Subcutaneous abdominal adipose tissue (tissue), 5 donors: ENCODE measurements at regions not wholly inside any gene's neighbourhood (a gene's known extent, or its start where the extent isn't known, plus 50 kb on each side); places are given as distances from the start of the nearest gene placed in this dataset.
A peak's percentile ranks its signal among the peaks of the same experiment; 100 is the strongest.

Experiments
- H3K27ac ChIP-seq: one replicate; pipeline ENCODE4 v1.7.0; 2013; ENCODE audit warnings: low read depth, mild to moderate bottlenecking, inconsistent platforms, low read length, moderate library complexity
- H3K27me3 ChIP-seq, 5 donors: one replicate each; pipeline ENCODE4 v1.7.0; 2013; ENCODE audit warnings: low read length in 5 of 5, inconsistent platforms in 1 of 5; ENCODE audit not compliant: control insufficient read depth in 5 of 5, insufficient read depth in 4 of 5
- H3K36me3 ChIP-seq, 5 donors: one replicate each; pipeline ENCODE4 v1.7.0; 2013; ENCODE audit warnings: low read length in 5 of 5; ENCODE audit not compliant: control insufficient read depth in 5 of 5, insufficient read depth in 5 of 5
- H3K4me1 ChIP-seq, 5 donors: one replicate each; pipeline ENCODE4 v1.7.0; 2013; ENCODE audit warnings: low read length in 5 of 5, mild to moderate bottlenecking in 3 of 5, moderate library complexity in 1 of 5; ENCODE audit not compliant: control insufficient read depth in 5 of 5, insufficient read depth in 5 of 5
- H3K4me3 ChIP-seq, 5 donors: one replicate each; pipeline ENCODE4 v1.7.0; 2013; ENCODE audit warnings: low read length in 5 of 5, low read depth in 1 of 5
- H3K9ac ChIP-seq, 5 donors: one replicate each; pipeline ENCODE4 v1.7.0; 2013; ENCODE audit warnings: low read length in 5 of 5, mild to moderate bottlenecking in 4 of 5, moderate library complexity in 3 of 5
- H3K9me3 ChIP-seq, 5 donors: one replicate each; pipeline ENCODE4 v1.7.0; 2013; ENCODE audit warnings: low read length in 5 of 5; ENCODE audit not compliant: control insufficient read depth in 5 of 5
- donor health status: healthy.
- donor health status: healthy.
- donor health status: healthy.
- donor health status: healthy.
- donor health status: healthy.

- Histone ChIP-seq H3K36me3 (no peaks in the 10 kb centered on the region), H3K27me3 (no peaks in the 10 kb centered on the region), H3K4me3 (no peak overlapping the region), H3K27ac (no peak overlapping the region), H3K9ac (no peak overlapping the region), H3K4me1 (no peaks in the 10 kb centered on the region), H3K9me3 (no peaks in the 10 kb centered on the region)
These were observed 977.1 kb downstream of the FAT4 start for GRCh38 chr4:126291886-126292285.

- no peak overlapping the region for H3K4me3 ChIP-seq
- no peak overlapping the region for H3K27ac ChIP-seq
- H3K36me3 ChIP-seq, result no peaks in the 10 kb centered on the region
- peaks cover 0 to 9% (median 5%) of the 10 kb centered on the region in 5 donors for H3K9me3 ChIP-seq
- peaks cover 0 to 6% (median 0%) of the 10 kb centered on the region in 5 donors for H3K4me1 ChIP-seq
- no peaks in the 10 kb centered on the region for H3K27me3 ChIP-seq
- H3K9ac ChIP-seq, result no peak overlapping the region
These were observed 983.5 kb downstream of the FAT4 start for GRCh38 chr4:126298271-126298670.

- Histone ChIP-seq H3K9me3 (peaks cover 0 to 3% (median 0%) of the 10 kb centered on the region in 5 donors), H3K27ac (peak overlapping the region; percentile 39), H3K4me3 (no peak overlapping the region), H3K4me1 (peaks cover 0 to 12% (median 0%) of the 10 kb centered on the region in 5 donors), H3K27me3 (no peaks in the 10 kb centered on the region), H3K9ac (no peak overlapping the region), H3K36me3 (no peaks in the 10 kb centered on the region)
These were observed 991.6 kb downstream of the FAT4 start for GRCh38 chr4:126306152-126306869.

GRCh38 chr4:126318376-126318775, 1003.6 kb downstream of the FAT4 start:
- H3K9ac ChIP-seq, result no peak overlapping the region
- H3K4me1 ChIP-seq, result no peaks in the 10 kb centered on the region
- no peak overlapping the region for H3K27ac ChIP-seq
- no peaks in the 10 kb centered on the region for H3K27me3 ChIP-seq
- H3K9me3 ChIP-seq, result no peaks in the 10 kb centered on the region
- H3K4me3 ChIP-seq, result no peak overlapping the region
- H3K36me3 ChIP-seq, result no peaks in the 10 kb centered on the region

- no peak overlapping the region for H3K9ac ChIP-seq
- no peak overlapping the region for H3K4me3 ChIP-seq
- no peaks in the 10 kb centered on the region for H3K27me3 ChIP-seq
- H3K36me3 ChIP-seq, result no peaks in the 10 kb centered on the region
- no peak overlapping the region for H3K27ac ChIP-seq
- H3K9me3 ChIP-seq, result no peaks in the 10 kb centered on the region
- H3K4me1 ChIP-seq, result no peaks in the 10 kb centered on the region
These were observed 1014.2 kb downstream of the FAT4 start for GRCh38 chr4:126328914-126329313.

GRCh38 chr4:126338548-126338947, 1023.8 kb downstream of the FAT4 start:
- Histone ChIP-seq H3K9ac (no peak overlapping the region), H3K36me3 (no peaks in the 10 kb centered on the region), H3K27me3 (no peaks in the 10 kb centered on the region), H3K9me3 (no peaks in the 10 kb centered on the region), H3K27ac (no peak overlapping the region), H3K4me1 (peaks cover 0 to 3% (median 0%) of the 10 kb centered on the region in 5 donors), H3K4me3 (no peak overlapping the region)

- Histone ChIP-seq H3K27ac (no peak overlapping the region), H3K9ac (no peak overlapping the region), H3K36me3 (no peaks in the 10 kb centered on the region), H3K4me1 (peaks cover 0 to 3% (median 0%) of the 10 kb centered on the region in 5 donors), H3K9me3 (no peaks in the 10 kb centered on the region), H3K4me3 (no peak overlapping the region), H3K27me3 (no peaks in the 10 kb centered on the region)
These were observed 1027.2 kb downstream of the FAT4 start for GRCh38 chr4:126341927-126342326.

- Histone ChIP-seq H3K4me3 (no peak overlapping the region), H3K4me1 (no peaks in the 10 kb centered on the region), H3K36me3 (no peaks in the 10 kb centered on the region), H3K27me3 (no peaks in the 10 kb centered on the region), H3K9ac (no peak overlapping the region), H3K27ac (no peak overlapping the region), H3K9me3 (no peaks in the 10 kb centered on the region)
These were observed 1029.7 kb downstream of the FAT4 start for GRCh38 chr4:126344472-126344871.

GRCh38 chr4:126346654-126347053, 1031.9 kb downstream of the FAT4 start:
- no peak overlapping the region for H3K27ac ChIP-seq
- no peaks in the 10 kb centered on the region for H3K9me3 ChIP-seq
- no peak overlapping the region for H3K9ac ChIP-seq
- H3K4me1 ChIP-seq, result no peaks in the 10 kb centered on the region
- H3K27me3 ChIP-seq, result no peaks in the 10 kb centered on the region
- no peak overlapping the region for H3K4me3 ChIP-seq
- no peaks in the 10 kb centered on the region for H3K36me3 ChIP-seq

GRCh38 chr4:126354784-126355183, 1040.0 kb downstream of the FAT4 start:
- H3K9me3 ChIP-seq, result no peaks in the 10 kb centered on the region
- no peaks in the 10 kb centered on the region for H3K36me3 ChIP-seq
- no peak overlapping the region for H3K9ac ChIP-seq
- H3K27ac ChIP-seq, result no peak overlapping the region
- H3K4me3 ChIP-seq, result no peak overlapping the region
- H3K27me3 ChIP-seq, result no peaks in the 10 kb centered on the region
- H3K4me1 ChIP-seq, result no peaks in the 10 kb centered on the region
